NAMALWA (cell line): ENCODE measurements at regions not wholly inside any gene's neighbourhood (a gene's known extent, or its start where the extent isn't known, plus 50 kb on each side); places are given as distances from the start of the nearest gene placed in this dataset.

Source experiments
- DNase-seq: peaks from one replicate; pipeline ENCODE4 v3.0.0-alpha.2; 2015; ENCODE audit warnings: low spot score

DNA sequence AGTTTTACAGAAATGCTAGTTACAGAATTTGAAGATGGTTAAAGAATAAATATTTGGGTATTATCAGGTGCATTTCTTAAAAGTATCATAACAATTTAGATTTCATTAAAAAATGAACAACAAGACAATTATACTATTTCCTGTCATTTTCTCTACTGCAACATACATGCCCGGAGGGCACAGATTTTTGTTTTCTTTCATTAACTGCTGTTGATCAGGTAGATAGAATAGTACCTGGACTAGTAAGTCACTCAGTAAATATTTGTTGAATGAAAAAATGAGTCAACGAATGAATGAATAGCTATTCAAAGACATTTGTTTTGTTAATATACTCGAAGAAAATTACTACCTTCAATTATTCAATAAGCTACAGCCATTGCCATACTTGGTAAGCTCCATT is 531.2 kb upstream of the VRK2 start:
- no peak for DNase-seq

GRCh38 chr2:57516698-57517340 is 529.8 kb upstream of the VRK2 start:
- DNase-seq: peak; percentile 71

DNA sequence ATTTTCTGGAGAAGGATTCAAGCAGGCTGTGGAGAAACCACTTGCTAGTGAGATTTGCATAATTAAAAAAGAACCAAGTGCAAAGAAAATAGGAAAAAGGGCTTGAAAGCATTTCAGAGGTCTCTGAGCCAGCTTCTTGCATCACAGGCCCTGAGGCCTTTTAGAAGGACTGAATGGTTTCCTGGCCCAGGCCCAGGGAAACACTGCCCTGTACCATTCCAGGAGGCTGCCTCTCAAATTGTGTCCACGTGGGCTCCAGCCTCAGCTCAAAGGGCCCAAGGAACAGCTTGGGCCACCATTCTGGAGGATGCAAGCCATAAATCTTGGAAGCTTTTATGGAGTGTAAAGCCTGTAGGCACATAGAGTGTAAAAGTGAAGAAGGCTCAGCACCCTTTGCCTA is 523.3 kb upstream of the VRK2 start:
- DNase-seq: no peak

DNA sequence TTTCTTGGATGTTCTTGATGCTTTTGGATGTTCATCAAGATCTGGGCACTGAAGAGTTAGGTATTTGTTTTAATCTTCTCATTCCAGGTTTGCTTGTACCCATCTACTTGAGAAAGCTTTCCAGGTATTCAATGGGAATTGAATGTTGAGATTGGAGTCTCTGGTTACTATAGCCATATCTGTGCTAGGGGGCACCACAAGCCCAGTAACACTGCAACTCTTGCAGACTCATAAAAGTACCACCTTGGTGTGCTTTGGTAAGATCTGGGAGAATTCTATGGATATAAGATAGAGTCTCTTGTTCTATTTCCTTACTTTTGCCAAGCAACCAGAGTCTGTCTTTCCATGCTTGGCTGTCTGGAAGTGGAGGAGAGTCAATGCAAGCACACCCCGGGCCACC is 518.9 kb upstream of the VRK2 start:
- no peak for DNase-seq

DNA sequence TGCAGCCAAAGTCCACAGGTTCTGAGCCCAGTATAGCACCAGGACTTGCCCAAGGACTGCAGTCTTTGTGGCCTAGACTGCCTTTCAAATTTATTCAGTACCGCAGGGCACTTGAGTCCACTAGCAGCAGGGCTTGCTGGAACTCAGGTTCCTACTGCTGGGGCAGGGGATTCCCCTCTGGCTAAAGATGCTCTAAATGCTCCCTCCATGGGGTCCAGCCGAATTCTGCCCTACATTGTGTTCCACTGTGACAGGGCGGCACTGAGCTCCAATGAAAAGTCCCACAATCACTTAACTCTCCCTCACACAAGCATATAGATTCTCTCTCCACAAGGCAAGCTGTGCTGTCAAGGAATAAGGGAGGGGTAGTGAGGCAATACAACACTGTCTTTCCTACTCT is 518.1 kb upstream of the VRK2 start:
- no peak for DNase-seq

GRCh38 chr2:57534358-57534757 is 512.2 kb upstream of the VRK2 start:
- DNase-seq: no peak

DNA sequence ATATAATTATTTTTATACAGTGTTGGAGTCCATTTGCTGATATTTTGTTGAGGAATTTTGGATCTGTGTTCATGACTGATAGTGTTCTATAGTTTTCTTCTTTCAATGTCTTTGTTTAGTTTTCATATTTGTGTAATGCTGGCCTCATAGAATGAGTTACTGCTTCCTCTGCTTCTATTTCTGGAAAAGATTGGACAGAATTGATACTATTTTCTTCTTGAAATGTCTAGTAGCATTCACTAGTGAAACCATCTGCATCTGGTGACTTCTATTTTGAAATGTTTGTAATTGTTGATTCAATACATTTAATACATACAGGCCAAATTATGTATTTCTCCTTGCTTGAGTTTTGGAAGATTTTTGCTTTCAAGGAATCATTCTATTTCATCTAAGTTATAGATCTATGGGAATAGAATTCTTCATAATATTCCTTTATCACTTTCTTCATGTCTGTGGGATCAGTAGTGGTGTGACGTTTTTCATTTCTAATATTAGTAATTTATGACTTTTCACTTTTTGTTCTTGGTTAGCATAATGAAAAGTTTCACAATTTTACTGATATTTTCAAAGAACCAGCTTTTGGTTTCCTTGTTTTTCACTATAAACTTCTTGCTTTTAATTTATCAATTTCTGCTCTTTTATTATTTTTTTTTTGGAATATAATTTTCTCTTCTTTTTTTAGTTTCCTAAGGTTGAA is 509.9 kb upstream of the VRK2 start:
- DNase-seq: no peak

GRCh38 chr2:57539761-57540160 is 506.8 kb upstream of the VRK2 start:
- no peak for DNase-seq

GRCh38 chr2:57542081-57542480 is 504.5 kb upstream of the VRK2 start:
- DNase-seq: no peak

DNA sequence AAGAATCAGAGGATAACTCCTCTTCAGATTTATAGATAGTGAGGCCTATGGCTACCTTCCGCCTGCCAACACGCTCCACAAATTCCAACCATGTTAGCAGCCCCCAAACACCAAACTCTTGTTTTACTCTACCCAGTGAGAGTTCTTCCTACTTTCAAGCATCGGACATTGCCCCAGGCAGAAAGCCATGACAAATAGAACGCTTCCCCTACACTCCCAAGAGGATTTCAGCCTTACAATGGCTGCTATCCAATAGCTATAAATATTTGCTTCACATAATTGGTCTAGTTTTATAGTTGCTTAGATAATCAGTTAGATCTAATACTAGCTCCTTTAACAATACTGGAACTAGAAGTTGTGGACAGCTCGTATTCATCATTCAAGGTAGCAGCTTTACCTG is 503.4 kb upstream of the VRK2 start:
- DNase-seq: no peak

DNA sequence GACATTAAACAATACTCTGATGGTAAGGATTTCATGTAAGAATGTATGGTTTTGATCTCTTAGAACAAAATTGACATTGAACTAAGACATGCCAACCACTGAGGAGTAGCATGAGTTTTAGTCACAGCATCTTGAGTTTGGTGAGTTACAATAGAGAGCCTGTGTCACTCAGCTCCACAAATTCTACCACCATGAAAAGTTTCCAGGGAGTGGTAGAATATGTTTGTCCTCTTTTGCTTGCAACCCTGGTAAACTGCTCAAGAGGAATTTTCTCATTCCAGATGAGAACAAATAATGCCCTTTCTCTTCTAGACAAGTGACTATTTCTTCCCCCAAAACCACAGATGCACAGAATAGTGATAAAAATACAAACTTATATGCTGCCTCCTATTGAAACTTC is 502.0 kb upstream of the VRK2 start:
- no peak for DNase-seq

DNA sequence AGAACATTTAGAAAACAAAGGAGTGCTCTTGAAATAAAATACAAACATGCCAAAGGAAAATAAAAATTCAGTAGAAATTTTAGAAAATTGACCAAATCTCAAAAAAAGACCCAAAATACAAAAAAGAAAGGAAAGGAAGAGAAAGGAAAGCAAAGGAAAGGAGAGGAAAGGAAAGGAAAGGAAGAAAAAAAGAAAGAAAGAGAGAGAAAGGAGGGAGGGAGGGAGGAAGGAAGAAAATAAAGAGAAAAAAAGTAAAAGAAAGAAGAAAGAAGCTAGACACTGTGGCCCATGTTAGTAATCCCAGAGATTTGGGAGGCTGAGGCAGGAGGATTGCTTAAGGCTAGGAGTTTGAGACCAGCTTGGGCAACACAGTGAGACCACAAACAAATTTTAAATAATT is 500.1 kb upstream of the VRK2 start:
- no peak for DNase-seq

DNA sequence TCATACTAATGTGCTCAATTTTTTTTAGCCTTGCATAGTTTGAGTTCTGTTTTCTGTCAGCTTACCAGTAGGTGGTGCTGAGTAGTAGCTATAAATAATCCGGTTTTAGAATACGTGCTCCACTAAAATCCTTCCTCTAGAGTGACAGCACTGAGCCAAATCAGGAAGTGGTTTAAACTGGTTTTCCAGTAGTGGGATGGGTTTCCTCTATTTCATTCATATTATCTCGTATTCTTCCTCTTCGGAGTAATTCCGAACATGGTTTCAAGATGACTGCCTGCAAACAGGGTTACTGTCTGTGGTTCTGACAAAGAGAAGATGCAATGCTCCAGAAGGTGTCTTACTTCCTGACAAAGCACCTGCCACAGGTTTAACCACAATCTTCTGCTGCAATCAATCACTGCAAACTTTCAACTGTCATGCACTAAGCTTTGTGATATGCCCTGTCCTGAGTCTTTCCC is 496.9 kb upstream of the VRK2 start:
- peak; percentile 55 for DNase-seq

- no peak for DNase-seq
Measured at GRCh38 chr2:57550912-57551311, 495.7 kb upstream of the VRK2 start.

DNA sequence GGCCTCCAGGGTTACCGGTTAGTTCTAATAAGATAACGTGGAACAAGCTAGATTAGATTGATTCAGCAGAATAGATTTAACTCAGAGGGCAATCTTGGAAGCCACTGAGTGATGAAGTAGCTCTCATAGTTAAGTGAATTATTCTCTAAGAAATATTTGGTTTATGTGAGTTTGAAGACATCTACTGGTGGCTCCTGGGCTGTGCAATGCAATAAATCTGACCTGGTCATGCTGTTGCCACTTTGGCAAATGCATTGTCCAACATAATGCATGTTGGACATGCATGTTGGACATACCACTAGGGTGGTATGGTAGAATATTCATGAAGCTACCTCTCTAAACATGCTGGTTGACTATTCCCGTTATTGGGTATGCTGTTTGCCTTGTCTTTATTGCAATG is 493.7 kb upstream of the VRK2 start:
- peak; percentile 17 for DNase-seq

DNA sequence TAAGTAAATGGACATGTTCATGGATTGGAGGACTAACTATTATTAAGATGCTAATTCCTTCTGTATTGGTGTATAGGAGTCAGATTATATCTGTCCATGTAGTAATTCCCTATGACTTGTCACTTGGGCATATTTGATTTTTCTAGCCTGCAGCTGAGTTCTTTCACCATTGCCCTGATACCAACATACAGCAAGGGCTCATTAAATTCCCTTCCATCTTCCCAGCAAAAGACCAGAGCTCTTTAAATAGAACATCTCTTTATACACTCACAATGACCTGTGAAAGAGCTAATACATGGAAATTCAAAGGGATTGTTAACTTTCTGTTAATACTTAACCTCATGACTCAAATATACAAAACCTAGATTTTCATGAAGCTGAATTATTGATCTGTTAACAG is 492.3 kb upstream of the VRK2 start:
- no peak for DNase-seq

DNA sequence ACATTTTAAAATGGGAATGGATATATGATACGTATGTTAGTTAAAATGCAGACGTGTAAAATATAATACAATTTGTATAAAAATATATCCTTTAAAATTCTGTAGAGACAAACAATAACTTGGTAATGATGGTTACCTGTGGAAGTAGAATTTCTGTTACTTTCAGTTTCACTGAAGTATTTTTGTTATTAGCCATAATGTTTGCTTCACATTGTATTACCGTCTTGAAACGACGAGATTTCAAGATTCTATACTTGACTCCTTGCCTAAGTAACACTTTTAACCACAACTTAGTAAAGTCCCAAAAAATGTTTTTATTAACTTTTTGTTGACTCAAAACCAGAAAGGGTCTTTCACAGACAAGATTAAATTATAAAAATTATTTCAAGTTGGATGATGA is 488.3 kb upstream of the VRK2 start:
- DNase-seq: no peak

DNA sequence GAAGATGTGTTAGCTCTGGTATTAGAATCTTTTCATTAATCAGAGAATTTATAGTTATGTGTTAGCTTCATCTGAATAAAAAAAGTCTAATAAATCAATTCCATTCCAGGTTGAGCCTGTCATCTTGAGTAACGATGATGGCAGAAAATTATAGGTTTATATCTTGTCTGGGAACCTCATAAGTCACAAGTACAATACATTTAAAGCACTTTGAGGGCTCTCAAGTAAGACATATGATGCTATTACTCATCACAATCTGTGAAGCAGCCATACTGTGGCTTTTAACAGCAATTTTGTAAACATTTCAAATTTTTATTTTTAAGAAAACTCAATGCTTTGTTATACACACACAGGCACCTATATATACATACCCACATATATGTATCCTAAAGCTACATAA is 484.1 kb upstream of the VRK2 start:
- DNase-seq: no peak

DNA sequence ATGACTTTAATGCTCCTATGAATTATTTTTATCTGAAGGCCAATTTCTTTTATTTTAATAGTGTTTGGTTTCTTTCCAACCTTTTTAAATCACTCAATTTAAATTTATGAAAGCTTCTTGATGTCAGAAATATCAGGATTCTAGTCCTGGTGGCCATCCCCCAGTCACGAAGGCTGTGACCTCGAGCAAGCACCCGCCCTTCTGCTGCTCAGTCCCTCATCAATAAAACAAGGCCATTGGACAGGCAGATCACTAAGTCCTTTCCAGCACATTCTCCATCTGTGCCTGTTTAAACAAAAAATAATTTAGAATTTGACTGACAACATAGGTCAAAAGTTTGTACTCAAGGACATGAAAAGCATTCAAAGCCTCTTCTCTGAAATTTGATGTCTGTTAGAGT is 483.6 kb upstream of the VRK2 start:
- DNase-seq: no peak

DNA sequence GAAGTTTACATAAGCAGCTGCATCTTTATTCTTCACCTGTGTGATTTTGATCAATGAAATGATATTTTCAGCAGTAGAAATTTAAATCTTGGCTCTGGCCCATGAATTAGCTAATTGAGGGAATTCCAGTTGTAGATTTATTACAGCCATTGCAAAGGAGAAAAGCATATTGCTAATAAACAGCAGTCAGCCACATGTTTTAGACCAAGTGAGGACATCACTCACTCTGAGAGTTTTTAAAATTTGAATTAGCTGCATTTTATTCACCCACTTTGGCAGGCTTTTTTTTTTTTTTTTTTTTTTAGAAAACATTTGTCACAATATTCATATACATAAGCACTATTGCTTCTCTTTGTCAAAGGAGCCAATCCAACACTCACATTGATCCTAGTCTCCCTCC is 479.4 kb upstream of the VRK2 start:
- no peak for DNase-seq

GRCh38 chr2:57569396-57569795 is 477.2 kb upstream of the VRK2 start:
- no peak for DNase-seq

DNA sequence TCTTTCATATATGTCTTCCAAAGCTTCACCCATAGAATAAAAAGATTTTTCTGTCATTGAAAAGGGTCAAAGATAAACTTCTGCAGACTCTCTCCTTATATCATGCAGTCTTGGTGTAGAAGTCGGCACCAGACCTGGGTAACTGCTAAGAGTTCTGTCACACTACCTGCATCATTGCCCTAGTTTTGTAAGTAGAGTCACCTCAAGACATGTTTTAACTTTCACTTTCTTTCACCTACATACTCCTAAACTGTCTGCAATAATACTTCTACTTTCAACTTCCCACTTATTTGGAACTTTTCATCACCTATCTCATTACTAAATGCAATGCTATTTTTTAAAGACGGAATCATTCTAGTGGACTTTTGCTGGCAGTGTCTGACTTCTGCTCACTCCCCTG is 475.6 kb upstream of the VRK2 start:
- no peak for DNase-seq

DNA sequence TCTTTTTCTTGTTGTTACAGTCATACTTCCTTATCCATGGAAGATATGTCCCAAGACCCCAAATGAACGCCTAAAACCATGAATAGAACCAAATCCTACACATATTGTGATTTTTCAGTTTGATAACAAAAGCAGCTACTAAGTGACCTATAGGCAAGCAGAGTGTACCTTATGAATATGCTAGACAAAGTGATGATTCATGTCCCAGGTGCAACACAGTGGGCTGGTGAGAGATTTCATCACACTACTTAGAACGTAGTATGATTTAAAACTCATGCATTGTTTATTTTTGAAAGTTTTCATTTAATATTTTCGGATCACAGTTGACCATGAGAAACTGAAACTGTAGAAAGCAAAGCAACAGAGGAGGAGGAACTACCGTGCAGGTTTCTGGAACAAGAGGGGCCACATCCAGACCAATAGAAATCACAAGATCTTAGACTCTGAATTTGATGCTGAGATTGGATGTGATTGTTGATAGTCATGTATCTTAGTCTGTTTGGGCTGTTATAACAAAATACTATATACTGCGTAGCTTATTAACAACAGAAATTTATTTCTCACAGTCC is 470.8 kb upstream of the VRK2 start:
- DNase-seq: no peak

DNA sequence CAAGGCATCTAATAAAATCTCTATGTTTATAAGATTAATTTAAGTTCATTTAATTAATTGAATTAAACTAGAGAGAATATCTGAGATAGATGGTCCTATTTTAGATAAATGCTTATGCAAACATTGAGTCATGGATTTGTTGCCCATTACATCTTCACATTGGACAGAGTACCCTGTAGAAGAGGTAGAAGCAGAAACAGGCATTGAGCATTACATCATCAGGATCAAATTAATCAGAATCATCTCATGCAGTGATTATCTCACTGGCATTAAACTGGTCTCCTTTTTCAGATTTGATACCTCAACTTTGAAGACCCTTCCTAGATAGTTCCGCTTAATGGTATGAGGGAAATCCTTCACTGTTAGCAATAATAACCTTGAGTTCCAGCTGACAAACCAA is 469.6 kb upstream of the VRK2 start:
- DNase-seq: no peak
